ENCODE measurements at regions not wholly inside any gene's neighbourhood (a gene's known extent, or its start where the extent isn't known, plus 50 kb on each side); places are given as distances from the start of the nearest gene placed in this dataset.

GRCh38 chr7:156178857-156179256, 366.6 kb upstream of the SHH start:
- Histone ChIP-seq H3K4me1 (ENCODE audit: control insufficient read depth, extremely low read depth, insufficient read depth, low read length) (no peaks in the 10 kb centered on the region), H3K36me3 (ENCODE audit: control insufficient read depth in 2 of 2, extremely low read depth in 1 of 2, insufficient read depth in 2 of 2, low read length in 2 of 2) (no peaks in the 10 kb centered on the region), H3K9ac (replicated peaks; ENCODE audit: extremely low read depth, insufficient read depth, low read length) (no peak overlapping the region), H3K27ac (ENCODE audit: insufficient read depth, low read depth, low read length) (no peak overlapping the region), H3K79me2 (ENCODE audit: control insufficient read depth, insufficient read depth, low read length) (no peaks in the 10 kb centered on the region), H3K4me3 (replicated peaks in 1 of 3; ENCODE audit: insufficient read depth in 1 of 3, low read depth in 1 of 3, low read length in 3 of 3) (no peak overlapping the region), H3K9me1 (replicated peaks; ENCODE audit: control insufficient read depth, extremely low read depth, insufficient read depth, low read length) (no peaks in the 10 kb centered on the region), H3K27me3 (ENCODE audit: control insufficient read depth in 2 of 2, insufficient read depth in 2 of 2, low read length in 2 of 2) (no peaks in the 10 kb centered on the region), H3K9me3 (replicated peaks; ENCODE audit: control insufficient read depth, insufficient read depth, low read length) (no peaks in the 10 kb centered on the region), H3K4me2 (ENCODE audit: insufficient read depth, low read length) (no peak overlapping the region), H4K20me1 (replicated peaks; ENCODE audit: control insufficient read depth, extremely low read depth, insufficient read depth, low read length) (no peaks in the 10 kb centered on the region), H2AFZ (ENCODE audit: low read depth, low read length) (no peak overlapping the region)
- TF ChIP-seq JUN (IDR thresholded peaks at IDR 0.05; ENCODE audit: borderline replicate concordance, insufficient read depth, insufficient read length, low read depth) (no peak), CTCF (IDR thresholded peaks at IDR 0.05; ENCODE audit: extremely low read depth in 1 of 2, insufficient read depth in 1 of 2, low read depth in 1 of 2, low read length in 2 of 2) (no peak), GATA2 (IDR thresholded peaks at IDR 0.05; ENCODE audit: insufficient read depth, insufficient read length, low read depth, low read length) (no peak), MYC (IDR thresholded peaks at IDR 0.05; ENCODE audit: low read depth, low read length) (no peak), POLR2AphosphoS5 (IDR thresholded peaks at IDR 0.05; ENCODE audit: insufficient read depth, low read depth, low read length) (no peak), EZH2 (IDR thresholded peaks at IDR 0.05; ENCODE audit: borderline replicate concordance, low read depth, low read length, severe bottlenecking) (no peak), MAX (IDR thresholded peaks at IDR 0.05; ENCODE audit: insufficient read depth, insufficient read length) (no peak), POLR2A (IDR thresholded peaks at IDR 0.05; ENCODE audit: low read depth, low read length) (no peak), FOS (IDR thresholded peaks at IDR 0.05; ENCODE audit: borderline replicate concordance, insufficient read depth, low read length) (no peak)
- dilution Hi-C loops (cut with MboI; ENCODE audit: extremely low pct_ligation_motif_present, low sequenced_read_pairs) (no loop called here), intact Hi-C loops (cut with micrococcal nuclease) (no loop called here)
- ChIA-PET CTCF (no interaction called here), POLR2A (no interaction called here)
- no TSS peak for BruUV-seq (replicated peaks)
- DNase-seq (ENCODE audit: low read depth, low spot score) (no peak), FAIRE-seq (no peak)
